SK-N-SH treated with all-trans-retinoic acid at 6 μM for 48 hours (cell line): ENCODE measurements at regions not wholly inside any gene's neighbourhood (a gene's known extent, or its start where the extent isn't known, plus 50 kb on each side); places are given as distances from the start of the nearest gene placed in this dataset.

Source experiments
- ATAC-seq: fragments of 200-7000 bp; cut with Tn5 transposase; 3 replicates; pipeline ENCODE4 v1.9.1; 2020; ENCODE audit warnings: mild to moderate bottlenecking, moderate library complexity
- ARNTL ChIP-seq: fragments of 450-650 bp; formaldehyde crosslinking; IDR thresholded peaks from 2 replicates; pipeline ENCODE4 v1.5.0; 2020; ENCODE audit warnings: low read depth, mild to moderate bottlenecking, moderate library complexity, borderline replicate concordance
- BACH2 ChIP-seq: fragments of 250-450 bp; sonication (Bioruptor Pico); IDR thresholded peaks from 2 replicates; pipeline ENCODE4 v1.9.0; 2021; ENCODE audit warnings: mild to moderate bottlenecking, borderline replicate concordance
- CSDC2 ChIP-seq: fragments of 250-450 bp; sonication (Bioruptor Pico); IDR thresholded peaks from 2 replicates; pipeline ENCODE4 v1.5.0; 2020; ENCODE audit warnings: mild to moderate bottlenecking, moderate library complexity
- ESRRG ChIP-seq: fragments of 250-450 bp; sonication (Bioruptor Pico); IDR thresholded peaks from 2 replicates; pipeline ENCODE4 v1.6.1; 2021; ENCODE audit warnings: mild to moderate bottlenecking
- GLIS3 ChIP-seq: fragments of 250-450 bp; sonication (Bioruptor Pico); IDR thresholded peaks from 2 replicates; pipeline ENCODE4 v1.5.0; 2020; ENCODE audit warnings: mild to moderate bottlenecking, moderate library complexity
- ISL1 ChIP-seq: fragments of 250-450 bp; sonication (Bioruptor Pico); IDR thresholded peaks from 2 replicates; pipeline ENCODE4 v2.1.2; 2022; ENCODE audit warnings: mild to moderate bottlenecking, moderate library complexity
- OSR1 ChIP-seq: fragments of 250-450 bp; sonication (Bioruptor Pico); IDR thresholded peaks from 2 replicates; pipeline ENCODE4 v1.8.0; 2022; ENCODE audit warnings: moderate library complexity, mild to moderate bottlenecking, inconsistent platforms
- PATZ1 ChIP-seq: fragments of 250-450 bp; sonication (Bioruptor Pico); IDR thresholded peaks from 2 replicates; pipeline ENCODE4 v1.8.0; 2020; ENCODE audit warnings: mild to moderate bottlenecking, moderate library complexity, borderline replicate concordance
- POU6F1 ChIP-seq: fragments of 250-450 bp; sonication (Bioruptor Pico); IDR thresholded peaks from 2 replicates; pipeline ENCODE4 v1.8.0; 2021; ENCODE audit warnings: low read depth, mild to moderate bottlenecking, moderate library complexity, borderline replicate concordance
- PPARA ChIP-seq: fragments of 250-450 bp; sonication (Bioruptor Pico); IDR thresholded peaks from 2 replicates; pipeline ENCODE4 v1.5.0; 2020; ENCODE audit warnings: mild to moderate bottlenecking, borderline replicate concordance
- RARB ChIP-seq: fragments of 250-450 bp; sonication (Bioruptor Pico); IDR thresholded peaks from 2 replicates; pipeline ENCODE4 v1.8.0; 2021; ENCODE audit warnings: mild to moderate bottlenecking, moderate library complexity
- SNAI2 ChIP-seq: fragments of 250-450 bp; sonication (Bioruptor Pico); IDR thresholded peaks from 2 replicates; pipeline ENCODE4 v1.5.0; 2020; ENCODE audit warnings: mild to moderate bottlenecking, moderate library complexity
- TCF4 ChIP-seq: fragments of 250-450 bp; sonication (Bioruptor Pico); IDR thresholded peaks from 2 replicates; pipeline ENCODE4 v1.8.0; 2021; ENCODE audit warnings: mild to moderate bottlenecking, moderate library complexity, borderline replicate concordance
- TOX ChIP-seq: fragments of 250-450 bp; sonication (Bioruptor Pico); IDR thresholded peaks from 2 replicates; pipeline ENCODE4 v1.8.0; 2021; ENCODE audit warnings: mild to moderate bottlenecking, moderate library complexity, borderline replicate concordance
- ZC3H10 ChIP-seq: fragments of 250-450 bp; sonication (Bioruptor Pico); IDR thresholded peaks from 2 replicates; pipeline ENCODE4 v1.5.1; 2021; ENCODE audit warnings: mild to moderate bottlenecking, moderate library complexity
- ZFP3 ChIP-seq: fragments of 250-450 bp; sonication (Bioruptor Pico); IDR thresholded peaks from 2 replicates; pipeline ENCODE4 v1.5.0; 2020; ENCODE audit warnings: mild to moderate bottlenecking, moderate library complexity
- ZFP30 ChIP-seq: fragments of 450-650 bp; formaldehyde crosslinking; IDR thresholded peaks from 2 replicates; pipeline ENCODE4 v1.5.0; 2022; ENCODE audit warnings: mild to moderate bottlenecking, moderate library complexity
- ZNF565 ChIP-seq: fragments of 450-650 bp; formaldehyde crosslinking; conservative IDR thresholded peaks from 2 replicates; pipeline ENCODE4 v1.5.0; 2020; ENCODE audit warnings: low read depth, mild to moderate bottlenecking, moderate library complexity
- ZNF70 ChIP-seq: fragments of 450-650 bp; formaldehyde crosslinking; IDR thresholded peaks from 2 replicates; pipeline ENCODE4 v1.5.0; 2020; ENCODE audit warnings: mild to moderate bottlenecking, moderate library complexity
- ZNF8 ChIP-seq: fragments of 450-650 bp; formaldehyde crosslinking; IDR thresholded peaks from 2 replicates; pipeline ENCODE4 v1.5.0; 2020; ENCODE audit warnings: mild to moderate bottlenecking, moderate library complexity
- TF ChIP-seq, protein P1 (sequence below): fragments of 250-450 bp; sonication (Bioruptor Pico); IDR thresholded peaks from 2 replicates; pipeline ENCODE4 v1.5.1; 2021; ENCODE audit warnings: mild to moderate bottlenecking, moderate library complexity
- TF ChIP-seq, protein P2 (sequence below): fragments of 250-450 bp; sonication (Bioruptor Pico); IDR thresholded peaks from 2 replicates; pipeline ENCODE4 v1.5.0; 2020; ENCODE audit warnings: mild to moderate bottlenecking, moderate library complexity
- TF ChIP-seq, protein P3 (sequence below): fragments of 250-450 bp; sonication (Bioruptor Pico); IDR thresholded peaks from 2 replicates; pipeline ENCODE4 v1.5.1; 2020; ENCODE audit warnings: low read depth, mild to moderate bottlenecking, moderate library complexity

DNA sequence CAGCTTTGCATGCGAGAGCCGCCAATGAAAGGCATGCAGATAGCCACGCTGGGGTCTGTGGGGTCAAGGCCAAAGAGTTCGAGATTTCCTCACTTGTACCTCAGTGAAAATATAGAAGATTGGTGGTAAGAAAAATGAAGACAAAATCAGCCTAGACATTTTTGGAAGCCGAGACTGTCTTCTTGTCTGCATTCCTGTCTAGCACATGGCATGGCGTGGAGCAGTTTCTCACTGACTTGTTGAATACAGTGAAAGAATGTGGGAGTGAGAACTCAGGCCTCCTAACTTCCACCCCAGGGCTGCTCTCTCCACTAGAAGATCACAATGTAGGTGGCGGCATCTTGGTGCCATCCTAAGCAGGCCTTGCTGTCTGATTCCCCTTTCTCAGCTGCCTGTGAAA, 740.8 kb upstream of the HS6ST1 start:
- ATAC-seq = no peak
- TF ChIP-seq ZFP30 (CRISPR knock-in tag) = no peak
- no peak for TF ChIP-seq CSDC2
- no peak for TF ChIP-seq BACH2 (CRISPR knock-in tag)
- TF ChIP-seq, protein P1, sequence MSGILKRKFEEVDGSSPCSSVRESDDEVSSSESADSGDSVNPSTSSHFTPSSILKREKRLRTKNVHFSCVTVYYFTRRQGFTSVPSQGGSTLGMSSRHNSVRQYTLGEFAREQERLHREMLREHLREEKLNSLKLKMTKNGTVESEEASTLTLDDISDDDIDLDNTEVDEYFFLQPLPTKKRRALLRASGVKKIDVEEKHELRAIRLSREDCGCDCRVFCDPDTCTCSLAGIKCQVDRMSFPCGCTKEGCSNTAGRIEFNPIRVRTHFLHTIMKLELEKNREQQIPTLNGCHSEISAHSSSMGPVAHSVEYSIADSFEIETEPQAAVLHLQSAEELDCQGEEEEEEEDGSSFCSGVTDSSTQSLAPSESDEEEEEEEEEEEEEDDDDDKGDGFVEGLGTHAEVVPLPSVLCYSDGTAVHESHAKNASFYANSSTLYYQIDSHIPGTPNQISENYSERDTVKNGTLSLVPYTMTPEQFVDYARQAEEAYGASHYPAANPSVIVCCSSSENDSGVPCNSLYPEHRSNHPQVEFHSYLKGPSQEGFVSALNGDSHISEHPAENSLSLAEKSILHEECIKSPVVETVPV (CRISPR knock-in tag) = no peak
- TF ChIP-seq ARNTL (CRISPR knock-in tag) = no peak
- TF ChIP-seq ESRRG (CRISPR knock-in tag) = no peak
- no peak for TF ChIP-seq POU6F1 (CRISPR knock-in tag)
- TF ChIP-seq PPARA = no peak
- TF ChIP-seq ZFP3 = no peak
- no peak for TF ChIP-seq RARB (CRISPR knock-in tag)
- no peak for TF ChIP-seq ISL1
- no peak for TF ChIP-seq TCF4 (CRISPR knock-in tag)
- TF ChIP-seq SNAI2 = no peak
- TF ChIP-seq, protein P2, sequence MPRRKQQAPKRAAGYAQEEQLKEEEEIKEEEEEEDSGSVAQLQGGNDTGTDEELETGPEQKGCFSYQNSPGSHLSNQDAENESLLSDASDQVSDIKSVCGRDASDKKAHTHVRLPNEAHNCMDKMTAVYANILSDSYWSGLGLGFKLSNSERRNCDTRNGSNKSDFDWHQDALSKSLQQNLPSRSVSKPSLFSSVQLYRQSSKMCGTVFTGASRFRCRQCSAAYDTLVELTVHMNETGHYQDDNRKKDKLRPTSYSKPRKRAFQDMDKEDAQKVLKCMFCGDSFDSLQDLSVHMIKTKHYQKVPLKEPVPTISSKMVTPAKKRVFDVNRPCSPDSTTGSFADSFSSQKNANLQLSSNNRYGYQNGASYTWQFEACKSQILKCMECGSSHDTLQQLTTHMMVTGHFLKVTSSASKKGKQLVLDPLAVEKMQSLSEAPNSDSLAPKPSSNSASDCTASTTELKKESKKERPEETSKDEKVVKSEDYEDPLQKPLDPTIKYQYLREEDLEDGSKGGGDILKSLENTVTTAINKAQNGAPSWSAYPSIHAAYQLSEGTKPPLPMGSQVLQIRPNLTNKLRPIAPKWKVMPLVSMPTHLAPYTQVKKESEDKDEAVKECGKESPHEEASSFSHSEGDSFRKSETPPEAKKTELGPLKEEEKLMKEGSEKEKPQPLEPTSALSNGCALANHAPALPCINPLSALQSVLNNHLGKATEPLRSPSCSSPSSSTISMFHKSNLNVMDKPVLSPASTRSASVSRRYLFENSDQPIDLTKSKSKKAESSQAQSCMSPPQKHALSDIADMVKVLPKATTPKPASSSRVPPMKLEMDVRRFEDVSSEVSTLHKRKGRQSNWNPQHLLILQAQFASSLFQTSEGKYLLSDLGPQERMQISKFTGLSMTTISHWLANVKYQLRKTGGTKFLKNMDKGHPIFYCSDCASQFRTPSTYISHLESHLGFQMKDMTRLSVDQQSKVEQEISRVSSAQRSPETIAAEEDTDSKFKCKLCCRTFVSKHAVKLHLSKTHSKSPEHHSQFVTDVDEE (CRISPR knock-in tag) = no peak
- no peak for TF ChIP-seq ZNF8
- no peak for TF ChIP-seq ZNF565 (CRISPR knock-in tag)
- no peak for TF ChIP-seq TOX (CRISPR knock-in tag)
- no peak for TF ChIP-seq ZNF70 (CRISPR knock-in tag)
- TF ChIP-seq, protein P3, sequence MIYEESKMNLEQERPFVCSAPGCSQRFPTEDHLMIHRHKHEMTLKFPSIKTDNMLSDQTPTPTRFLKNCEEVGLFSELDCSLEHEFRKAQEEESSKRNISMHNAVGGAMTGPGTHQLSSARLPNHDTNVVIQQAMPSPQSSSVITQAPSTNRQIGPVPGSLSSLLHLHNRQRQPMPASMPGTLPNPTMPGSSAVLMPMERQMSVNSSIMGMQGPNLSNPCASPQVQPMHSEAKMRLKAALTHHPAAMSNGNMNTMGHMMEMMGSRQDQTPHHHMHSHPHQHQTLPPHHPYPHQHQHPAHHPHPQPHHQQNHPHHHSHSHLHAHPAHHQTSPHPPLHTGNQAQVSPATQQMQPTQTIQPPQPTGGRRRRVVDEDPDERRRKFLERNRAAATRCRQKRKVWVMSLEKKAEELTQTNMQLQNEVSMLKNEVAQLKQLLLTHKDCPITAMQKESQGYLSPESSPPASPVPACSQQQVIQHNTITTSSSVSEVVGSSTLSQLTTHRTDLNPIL = no peak
- TF ChIP-seq GLIS3 (CRISPR knock-in tag) = no peak

DNA sequence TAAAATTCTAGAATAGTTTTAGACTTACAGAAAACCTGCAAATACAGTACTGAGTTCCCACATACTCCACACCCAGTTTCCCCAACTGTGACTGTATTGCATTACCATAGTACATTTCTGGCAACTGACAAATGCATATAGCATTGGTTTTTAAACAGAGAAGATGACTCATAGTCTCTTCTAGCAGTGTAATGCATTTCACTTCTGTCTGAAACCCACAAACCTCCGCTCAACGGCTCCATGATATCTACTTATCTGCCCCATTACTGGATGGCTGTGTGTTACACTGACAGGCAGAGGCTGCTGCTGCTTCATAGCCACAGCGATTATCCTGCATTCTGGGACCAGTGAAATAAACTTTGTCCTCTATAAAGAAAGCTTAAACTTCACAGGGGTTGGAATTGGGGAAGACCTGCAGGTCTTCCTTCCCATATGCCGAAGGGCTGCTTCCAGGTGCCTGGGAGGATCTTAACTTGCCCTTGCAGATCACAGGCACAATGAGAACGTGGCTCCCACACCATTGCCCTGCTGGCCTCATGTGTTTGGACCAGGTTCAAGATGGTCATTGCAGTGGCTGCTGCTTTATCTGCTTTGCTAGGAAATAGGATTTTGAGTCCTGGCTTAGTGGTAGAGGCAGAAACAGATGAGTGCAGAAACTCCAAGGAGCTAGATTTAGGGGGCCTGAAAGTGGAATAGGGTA, 742.6 kb upstream of the HS6ST1 start:
- no peak for TF ChIP-seq RARB (CRISPR knock-in tag)
- TF ChIP-seq, protein P2 (CRISPR knock-in tag) = no peak
- TF ChIP-seq OSR1 (CRISPR knock-in tag) = no peak
- TF ChIP-seq ZC3H10 = no peak
- no peak for TF ChIP-seq PPARA
- TF ChIP-seq CSDC2 = no peak
- no peak for TF ChIP-seq BACH2 (CRISPR knock-in tag)
- TF ChIP-seq TCF4 (CRISPR knock-in tag) = no peak
- TF ChIP-seq ZNF565 (CRISPR knock-in tag) = no peak
- no peak for TF ChIP-seq PATZ1 (CRISPR knock-in tag)
- TF ChIP-seq ESRRG (CRISPR knock-in tag) = no peak
- no peak for TF ChIP-seq SNAI2
- no peak for ATAC-seq
